ENCODE measurements at regions not wholly inside any gene's neighbourhood (a gene's known extent, or its start where the extent isn't known, plus 50 kb on each side); places are given as distances from the start of the nearest gene placed in this dataset.

- TF ChIP-seq CTCF (IDR thresholded peaks at IDR 0.05) (no peak), POLR2A (IDR thresholded peaks at IDR 0.05) (no peak), POLR2AphosphoS5 (IDR thresholded peaks at IDR 0.05) (no peak)
These were observed 114.8 kb downstream of the C12orf75 start for GRCh38 chr12:105445249-105445648.

All from upper lobe of left lung (tissue), 4 donors.